ENCODE measurements at regions not wholly inside any gene's neighbourhood (a gene's known extent, or its start where the extent isn't known, plus 50 kb on each side); places are given as distances from the start of the nearest gene placed in this dataset.

GRCh38 chr12:84738481-84738972 lies 174.1 kb downstream of the SLC6A15 start:
- intact Hi-C loops (cut with DNase I): no loop called here

GRCh38 chr12:84732828-84733340 lies 179.7 kb downstream of the SLC6A15 start:
- TF ChIP-seq CTCF (IDR thresholded peaks at IDR 0.05): no peak
- intact Hi-C loops (cut with DNase I): no loop called here
- DNase-seq (no peak), ATAC-seq (no peak)
- Histone ChIP-seq H3K4me1 (no peaks in the 10 kb centered on the region), H3K4me3 (no peak overlapping the region), H3K27me3 (no peaks in the 10 kb centered on the region), H3K9me3 (no peaks in the 10 kb centered on the region), H3K36me3 (no peaks in the 10 kb centered on the region), H3K27ac (no peak overlapping the region)

More at GRCh38 chr12:84738481-84738972, 174.1 kb downstream of the SLC6A15 start:
- no peak overlapping the region for H3K27ac ChIP-seq
- H3K27me3 ChIP-seq: no peaks in the 10 kb centered on the region
- H3K9me3 ChIP-seq: no peaks in the 10 kb centered on the region
- ATAC-seq (peak; percentile 91), DNase-seq (peak in 1 of 4 donors; percentile 33)
- H3K36me3 ChIP-seq: no peaks in the 10 kb centered on the region
- TF ChIP-seq CTCF (IDR thresholded peaks at IDR 0.05): no peak
- H3K4me1 ChIP-seq: no peaks in the 10 kb centered on the region
- no peak overlapping the region for H3K4me3 ChIP-seq

GRCh38 chr12:84730561-84731162 lies 181.9 kb downstream of the SLC6A15 start:
- no peak for TF ChIP-seq CTCF (IDR thresholded peaks at IDR 0.05)
- DNase-seq: no peak
- Histone ChIP-seq H3K4me3 (no peak overlapping the region), H3K9me3 (no peaks in the 10 kb centered on the region), H3K27me3 (no peaks in the 10 kb centered on the region), H3K27ac (no peak overlapping the region), H3K4me1 (no peaks in the 10 kb centered on the region), H3K36me3 (no peaks in the 10 kb centered on the region)
- ATAC-seq: no peak
- intact Hi-C loops (cut with DNase I): no loop called here

- Histone ChIP-seq H3K27me3 (no peaks in the 10 kb centered on the region), H3K4me3 (no peak overlapping the region), H3K27ac (no peak overlapping the region), H3K9me3 (no peaks in the 10 kb centered on the region), H3K4me1 (no peaks in the 10 kb centered on the region), H3K36me3 (no peaks in the 10 kb centered on the region)
- intact Hi-C loops (cut with DNase I): no loop called here
- DNase-seq (peak in 1 of 4 donors; percentile 56), ATAC-seq (peak; percentile 97)
- no peak for TF ChIP-seq CTCF (IDR thresholded peaks at IDR 0.05)
Observed at GRCh38 chr12:84727961-84728360, 184.6 kb downstream of the SLC6A15 start.

GRCh38 chr12:84726780-84727179 lies 185.8 kb downstream of the SLC6A15 start:
- Histone ChIP-seq H3K4me3 (no peak overlapping the region), H3K9me3 (no peaks in the 10 kb centered on the region), H3K36me3 (no peaks in the 10 kb centered on the region), H3K27me3 (no peaks in the 10 kb centered on the region), H3K27ac (no peak overlapping the region), H3K4me1 (no peaks in the 10 kb centered on the region)
- no peak for ATAC-seq
- no peak for DNase-seq
- intact Hi-C loops (cut with DNase I): no loop called here
- TF ChIP-seq CTCF (IDR thresholded peaks at IDR 0.05): no peak
